ENCODE measurements at regions not wholly inside any gene's neighbourhood (a gene's known extent, or its start where the extent isn't known, plus 50 kb on each side); places are given as distances from the start of the nearest gene placed in this dataset.
"Not testable (repeated sequence)": the region's sequence is repeated elsewhere in the genome, so short reads cannot be mapped to it uniquely, and the experiment has no call there.

DNA sequence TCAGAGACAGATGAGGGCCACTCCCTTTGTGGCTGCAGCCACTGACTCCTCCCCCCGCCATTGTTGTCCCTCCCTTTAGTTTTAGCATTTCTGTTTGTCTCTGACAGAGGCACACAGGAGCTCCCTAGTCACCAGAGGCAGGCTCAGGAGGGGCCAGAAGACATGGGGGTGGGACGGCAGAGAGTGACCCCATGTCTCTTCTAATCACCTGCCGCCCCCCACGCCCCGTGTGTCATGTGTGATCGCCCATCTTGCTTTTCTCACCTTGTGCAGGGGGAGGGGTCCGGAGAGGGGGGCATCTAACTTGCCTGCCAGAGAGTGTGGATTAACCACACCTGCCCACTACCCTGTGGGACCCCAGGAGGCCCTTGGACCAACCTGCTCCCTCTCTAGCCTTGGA is 246.7 kb upstream of the TP53TG3C start:
- H3K36me3 ChIP-seq (replicated peaks in 1 of 2; ENCODE audit: insufficient read depth in 1 of 2, low read depth in 2 of 2); H3K4me1 ChIP-seq; H3K4me3 ChIP-seq; DNase-seq; ATAC-seq; H3K27me3 ChIP-seq; H3K27ac ChIP-seq; H3K9me3 ChIP-seq; intact Hi-C loops (cut with DNase I): not testable (repeated sequence)
- 65 to 70% methylated on average over 4 to 7 of the region's 7 CpGs for WGBS, 2 donors

- H3K36me3 ChIP-seq (replicated peaks in 1 of 2; ENCODE audit: insufficient read depth in 1 of 2, low read depth in 2 of 2); H3K4me1 ChIP-seq; H3K4me3 ChIP-seq; H3K9me3 ChIP-seq; H3K27me3 ChIP-seq; DNase-seq; intact Hi-C loops (cut with DNase I); H3K27ac ChIP-seq; ATAC-seq: not testable (repeated sequence)
- 59 to 88% methylated on average over 1 to 10 of the region's 10 CpGs for WGBS, 2 donors
Observed at GRCh38 chr16:32946041-32946560, 247.9 kb upstream of the TP53TG3C start.

GRCh38 chr16:32945311-32945710 is 248.7 kb upstream of the TP53TG3C start:
- H3K36me3 ChIP-seq (replicated peaks in 1 of 2; ENCODE audit: insufficient read depth in 1 of 2, low read depth in 2 of 2); DNase-seq; H3K27me3 ChIP-seq; H3K4me3 ChIP-seq; intact Hi-C loops (cut with DNase I); ATAC-seq; H3K27ac ChIP-seq; H3K4me1 ChIP-seq; H3K9me3 ChIP-seq: not testable (repeated sequence)
- WGBS, 2 donors, result 70 to 73% methylated on average over 6 of the region's 7 CpGs

GRCh38 chr16:32939845-32940244 is 254.2 kb upstream of the TP53TG3C start:
- H3K36me3 ChIP-seq (replicated peaks in 1 of 2; ENCODE audit: insufficient read depth in 1 of 2, low read depth in 2 of 2); ATAC-seq; H3K4me1 ChIP-seq; H3K27me3 ChIP-seq; H3K27ac ChIP-seq; H3K4me3 ChIP-seq; H3K9me3 ChIP-seq; intact Hi-C loops (cut with DNase I); DNase-seq: not testable (repeated sequence)
- no CpG with 5 or more reads among the region's 4 CpGs for WGBS, 2 donors

DNA sequence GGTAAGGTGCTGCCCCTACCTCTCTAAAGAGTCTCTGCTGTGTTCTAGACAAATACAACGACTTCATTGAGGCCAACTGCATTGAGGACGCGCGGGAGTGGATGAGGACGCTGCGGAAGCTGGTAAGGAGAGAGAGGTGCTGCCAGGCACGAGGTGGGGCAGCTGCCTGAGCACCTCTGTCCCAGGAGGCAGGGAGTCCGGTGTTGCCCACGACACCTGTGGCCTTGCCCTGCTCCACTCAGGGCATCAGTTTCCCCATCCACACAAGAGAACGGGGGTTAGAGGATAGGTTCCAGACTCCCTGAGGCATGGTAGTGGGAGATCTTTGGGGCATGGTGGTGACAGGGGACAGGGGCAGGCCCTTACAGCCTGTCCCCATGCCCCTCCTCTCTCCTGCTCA is 256.1 kb upstream of the TP53TG3C start:
- H3K27me3 ChIP-seq; intact Hi-C loops (cut with DNase I); H3K4me3 ChIP-seq; H3K9me3 ChIP-seq; H3K36me3 ChIP-seq (replicated peaks in 1 of 2; ENCODE audit: insufficient read depth in 1 of 2, low read depth in 2 of 2); H3K27ac ChIP-seq; ATAC-seq; DNase-seq; H3K4me1 ChIP-seq: not testable (repeated sequence)
- WGBS, 2 donors, result 65% methylated on average over 5 of the region's 10 CpGs; no CpG with 5 or more reads in 1 of the 2 donors

GRCh38 chr16:32932240-32933040 is 256.5 kb upstream of the TP53TG3 start:
- 37 to 57% methylated on average over 15 of the region's 16 CpGs for WGBS, 2 donors
- DNase-seq, result peak in 2 of 4 donors; percentile 11 to 18
- intact Hi-C loops (cut with DNase I); H3K4me3 ChIP-seq; H3K4me1 ChIP-seq; H3K27ac ChIP-seq; H3K9me3 ChIP-seq; H3K36me3 ChIP-seq (replicated peaks in 1 of 2; ENCODE audit: insufficient read depth in 1 of 2, low read depth in 2 of 2); ATAC-seq; H3K27me3 ChIP-seq: not testable (repeated sequence)
- TF ChIP-seq CTCF (IDR thresholded peaks at IDR 0.05), result peak in 1 of 7 experiments; percentile 11

GRCh38 chr16:32925192-32925591 is 249.2 kb upstream of the TP53TG3 start:
- H3K4me3 ChIP-seq; H3K36me3 ChIP-seq (replicated peaks in 1 of 2; ENCODE audit: insufficient read depth in 1 of 2, low read depth in 2 of 2); H3K27me3 ChIP-seq; H3K27ac ChIP-seq; DNase-seq; ATAC-seq; intact Hi-C loops (cut with DNase I); H3K4me1 ChIP-seq; H3K9me3 ChIP-seq: not testable (repeated sequence)
- WGBS, 2 donors, result no CpG with 5 or more reads among the region's 31 CpGs

DNA sequence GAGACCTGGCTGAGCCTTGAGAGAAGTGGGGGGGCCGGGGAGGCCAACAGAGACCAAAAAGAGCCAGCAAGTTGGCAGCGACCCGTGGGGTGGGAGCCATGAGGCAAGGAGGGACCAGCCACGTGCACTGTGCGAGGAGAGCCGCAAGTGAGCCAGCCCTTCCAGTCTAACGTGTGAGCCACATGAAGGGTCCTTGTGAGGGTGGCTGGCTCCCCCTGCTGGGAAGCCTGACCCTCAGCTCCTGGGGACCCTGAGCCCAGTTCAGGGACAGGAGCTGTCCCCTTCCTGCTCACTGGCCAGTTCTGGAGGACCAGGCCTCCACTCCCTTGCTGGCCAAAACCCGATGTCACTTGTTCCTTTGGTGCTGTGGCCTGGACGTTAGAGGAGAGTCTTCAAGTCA is 246.6 kb upstream of the TP53TG3 start:
- H3K4me1 ChIP-seq; H3K27ac ChIP-seq; DNase-seq; H3K9me3 ChIP-seq; H3K4me3 ChIP-seq; intact Hi-C loops (cut with DNase I); ATAC-seq; H3K27me3 ChIP-seq; H3K36me3 ChIP-seq (replicated peaks in 1 of 2; ENCODE audit: insufficient read depth in 1 of 2, low read depth in 2 of 2): not testable (repeated sequence)
- 40% methylated on average over 1 of the region's 9 CpGs; no CpG with 5 or more reads in 1 of the 2 donors for WGBS, 2 donors

DNA sequence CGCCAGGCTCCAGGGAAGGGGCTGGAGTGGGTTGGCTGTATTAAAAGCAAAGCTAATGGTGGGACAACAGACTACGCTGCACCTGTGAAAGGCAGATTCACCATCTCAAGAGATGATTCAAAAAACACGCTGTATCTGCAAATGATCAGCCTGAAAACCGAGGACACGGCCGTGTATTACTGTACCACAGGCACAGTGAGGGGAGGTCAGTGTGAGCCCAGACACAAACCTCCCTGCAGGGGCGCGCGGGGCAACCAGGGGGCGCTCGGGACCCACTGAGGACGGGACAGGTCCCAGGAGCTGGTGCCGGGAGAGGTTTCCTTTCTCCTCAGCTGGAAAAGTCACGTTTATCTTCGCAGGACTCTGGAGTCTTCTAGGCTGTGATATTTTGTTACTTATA is 239.4 kb upstream of the TP53TG3 start:
- H3K36me3 ChIP-seq (replicated peaks in 1 of 2; ENCODE audit: insufficient read depth in 1 of 2, low read depth in 2 of 2); H3K4me3 ChIP-seq; H3K9me3 ChIP-seq; intact Hi-C loops (cut with DNase I); H3K4me1 ChIP-seq; DNase-seq; H3K27me3 ChIP-seq; H3K27ac ChIP-seq; ATAC-seq: not testable (repeated sequence)
- 29 to 41% methylated on average over 5 to 6 of the region's 15 CpGs for WGBS, 2 donors

DNA sequence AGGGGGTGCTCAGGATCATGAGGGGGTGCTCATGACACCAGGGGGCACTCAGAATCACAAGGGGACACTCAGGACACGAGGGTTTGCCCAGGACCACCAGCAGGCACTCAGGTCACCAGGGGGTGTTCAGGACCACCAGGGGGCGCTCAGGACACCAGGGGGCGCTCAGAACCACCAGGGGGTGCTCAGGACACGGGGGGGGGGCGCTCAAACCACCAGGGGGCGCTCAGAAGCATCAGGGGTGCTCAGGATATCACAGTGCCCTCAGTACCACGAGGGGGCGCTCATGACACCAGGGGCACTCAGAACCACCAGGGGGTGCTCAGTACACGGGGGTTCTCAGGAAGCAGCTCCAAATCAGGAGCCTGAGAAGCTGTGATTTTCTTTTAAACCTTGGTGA is 221.8 kb upstream of the TP53TG3 start:
- H3K9me3 ChIP-seq; H3K27me3 ChIP-seq; H3K4me1 ChIP-seq; ATAC-seq; H3K36me3 ChIP-seq (replicated peaks in 1 of 2; ENCODE audit: insufficient read depth in 1 of 2, low read depth in 2 of 2); H3K4me3 ChIP-seq; H3K27ac ChIP-seq; intact Hi-C loops (cut with DNase I): not testable (repeated sequence)
- peak in 1 of 4 donors; percentile 19 for DNase-seq
- WGBS, 2 donors, result 20% methylated on average over 5 of the region's 9 CpGs; no CpG with 5 or more reads in 1 of the 2 donors

DNA sequence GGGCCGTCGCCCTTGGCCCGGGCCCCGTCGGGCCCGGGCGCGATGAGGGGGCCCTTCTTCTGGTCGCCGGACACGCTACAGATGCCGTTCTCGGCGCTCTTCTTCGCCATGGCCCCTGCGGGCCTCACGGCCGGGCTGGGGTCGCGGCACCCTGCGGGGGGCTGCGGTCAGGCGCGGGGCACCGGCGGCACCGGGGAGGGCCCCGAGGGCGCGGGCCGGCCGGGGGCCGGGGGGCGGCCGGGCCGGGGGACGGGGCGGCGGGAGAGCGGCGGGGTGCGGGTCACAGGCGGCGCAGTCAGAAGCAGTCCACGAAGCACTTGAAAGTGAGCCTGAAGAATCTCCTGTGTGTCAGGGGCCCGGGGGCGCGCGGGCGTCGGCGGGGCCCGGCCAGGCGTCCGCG is 209.4 kb upstream of the TP53TG3 start:
- WGBS, 2 donors, result no CpG with 5 or more reads among the region's 56 CpGs
- H3K4me1 ChIP-seq; intact Hi-C loops (cut with DNase I); H3K9me3 ChIP-seq; H3K36me3 ChIP-seq (replicated peaks in 1 of 2; ENCODE audit: insufficient read depth in 1 of 2, low read depth in 2 of 2); H3K27ac ChIP-seq; H3K4me3 ChIP-seq; DNase-seq; ATAC-seq; H3K27me3 ChIP-seq: not testable (repeated sequence)
